Ishikawa (cell line): ENCODE measurements at regions not wholly inside any gene's neighbourhood (a gene's known extent, or its start where the extent isn't known, plus 50 kb on each side); places are given as distances from the start of the nearest gene placed in this dataset.

ENCODE experiments used
- CEBPB ChIP-seq: IDR thresholded peaks from 2 replicates; pipeline ENCODE4 v1.6.1; 2012
- CREB1 ChIP-seq: IDR thresholded peaks from 2 replicates; pipeline ENCODE4 v1.6.1; 2012; ENCODE audit warnings: low read depth
- EGR1 ChIP-seq: IDR thresholded peaks from 2 replicates; pipeline ENCODE4 v1.6.1; 2012
- EP300 ChIP-seq: IDR thresholded peaks from 2 replicates; pipeline ENCODE4 v1.6.1; 2012; ENCODE audit warnings: borderline replicate concordance
- FOXM1 ChIP-seq: IDR thresholded peaks from 2 replicates; pipeline ENCODE4 v1.6.1; 2012; ENCODE audit warnings: low read depth, borderline replicate concordance
- NFIC ChIP-seq: IDR thresholded peaks from 2 replicates; pipeline ENCODE4 v1.6.1; 2012
- RAD21 ChIP-seq: IDR thresholded peaks from 2 replicates; pipeline ENCODE4 v1.6.1; 2012; ENCODE audit warnings: low read depth
- TAF1 ChIP-seq: IDR thresholded peaks from 2 replicates; pipeline ENCODE4 v1.6.1; 2012; ENCODE audit warnings: low read depth, mild to moderate bottlenecking
- TCF12 ChIP-seq: IDR thresholded peaks from 2 replicates; pipeline ENCODE4 v1.6.1; 2012; ENCODE audit warnings: low read depth
- TEAD4 ChIP-seq: IDR thresholded peaks from 2 replicates; pipeline ENCODE4 v1.6.1; 2012
- YY1 ChIP-seq: IDR thresholded peaks from 2 replicates; pipeline ENCODE4 v1.6.1; 2012; ENCODE audit warnings: low read depth
- ZBTB7A ChIP-seq: IDR thresholded peaks from 2 replicates; pipeline ENCODE4 v1.6.1; 2012; ENCODE audit warnings: low read depth
- TF ChIP-seq, protein P1 (sequence below): IDR thresholded peaks from 2 replicates; pipeline ENCODE4 v1.6.1; 2012
- TF ChIP-seq, protein P2 (sequence below): IDR thresholded peaks from 2 replicates; pipeline ENCODE4 v1.6.1; 2012; ENCODE audit warnings: low read depth, mild to moderate bottlenecking
- TF ChIP-seq, protein P3 (sequence below): IDR thresholded peaks from 2 replicates; pipeline ENCODE4 v1.6.1; 2012

DNA sequence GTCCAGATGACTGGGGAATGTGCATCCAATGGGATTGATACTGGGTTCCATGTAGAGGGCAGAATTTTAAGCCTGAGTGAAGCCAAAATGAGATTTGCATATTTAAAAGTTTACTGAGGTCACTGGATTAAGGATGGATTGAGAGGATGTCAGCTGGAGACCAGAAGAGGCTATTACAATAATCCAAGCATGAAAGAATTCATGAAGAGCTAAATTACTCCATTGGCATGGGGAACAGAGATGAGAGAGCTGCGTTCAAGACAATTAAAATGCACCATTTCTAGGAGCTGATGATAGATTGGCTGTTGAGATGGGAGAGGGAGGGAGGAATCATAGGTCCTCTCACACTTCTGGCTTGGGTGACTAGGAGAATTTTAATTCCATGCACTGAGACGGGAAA lies 158.5 kb downstream of the JCAD start:
- TF ChIP-seq, protein P1, sequence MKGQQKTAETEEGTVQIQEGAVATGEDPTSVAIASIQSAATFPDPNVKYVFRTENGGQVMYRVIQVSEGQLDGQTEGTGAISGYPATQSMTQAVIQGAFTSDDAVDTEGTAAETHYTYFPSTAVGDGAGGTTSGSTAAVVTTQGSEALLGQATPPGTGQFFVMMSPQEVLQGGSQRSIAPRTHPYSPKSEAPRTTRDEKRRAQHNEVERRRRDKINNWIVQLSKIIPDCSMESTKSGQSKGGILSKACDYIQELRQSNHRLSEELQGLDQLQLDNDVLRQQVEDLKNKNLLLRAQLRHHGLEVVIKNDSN = no peak
- TF ChIP-seq RAD21 (no peak), CEBPB (no peak), CREB1 (no peak), EGR1 (no peak), TAF1 (no peak), TEAD4 (no peak), FOXM1 (no peak), TCF12 (no peak), YY1 (no peak), EP300 (no peak), ZBTB7A (no peak), NFIC (no peak)
- TF ChIP-seq, protein P2, sequence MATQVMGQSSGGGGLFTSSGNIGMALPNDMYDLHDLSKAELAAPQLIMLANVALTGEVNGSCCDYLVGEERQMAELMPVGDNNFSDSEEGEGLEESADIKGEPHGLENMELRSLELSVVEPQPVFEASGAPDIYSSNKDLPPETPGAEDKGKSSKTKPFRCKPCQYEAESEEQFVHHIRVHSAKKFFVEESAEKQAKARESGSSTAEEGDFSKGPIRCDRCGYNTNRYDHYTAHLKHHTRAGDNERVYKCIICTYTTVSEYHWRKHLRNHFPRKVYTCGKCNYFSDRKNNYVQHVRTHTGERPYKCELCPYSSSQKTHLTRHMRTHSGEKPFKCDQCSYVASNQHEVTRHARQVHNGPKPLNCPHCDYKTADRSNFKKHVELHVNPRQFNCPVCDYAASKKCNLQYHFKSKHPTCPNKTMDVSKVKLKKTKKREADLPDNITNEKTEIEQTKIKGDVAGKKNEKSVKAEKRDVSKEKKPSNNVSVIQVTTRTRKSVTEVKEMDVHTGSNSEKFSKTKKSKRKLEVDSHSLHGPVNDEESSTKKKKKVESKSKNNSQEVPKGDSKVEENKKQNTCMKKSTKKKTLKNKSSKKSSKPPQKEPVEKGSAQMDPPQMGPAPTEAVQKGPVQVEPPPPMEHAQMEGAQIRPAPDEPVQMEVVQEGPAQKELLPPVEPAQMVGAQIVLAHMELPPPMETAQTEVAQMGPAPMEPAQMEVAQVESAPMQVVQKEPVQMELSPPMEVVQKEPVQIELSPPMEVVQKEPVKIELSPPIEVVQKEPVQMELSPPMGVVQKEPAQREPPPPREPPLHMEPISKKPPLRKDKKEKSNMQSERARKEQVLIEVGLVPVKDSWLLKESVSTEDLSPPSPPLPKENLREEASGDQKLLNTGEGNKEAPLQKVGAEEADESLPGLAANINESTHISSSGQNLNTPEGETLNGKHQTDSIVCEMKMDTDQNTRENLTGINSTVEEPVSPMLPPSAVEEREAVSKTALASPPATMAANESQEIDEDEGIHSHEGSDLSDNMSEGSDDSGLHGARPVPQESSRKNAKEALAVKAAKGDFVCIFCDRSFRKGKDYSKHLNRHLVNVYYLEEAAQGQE = no peak
- TF ChIP-seq, protein P3, sequence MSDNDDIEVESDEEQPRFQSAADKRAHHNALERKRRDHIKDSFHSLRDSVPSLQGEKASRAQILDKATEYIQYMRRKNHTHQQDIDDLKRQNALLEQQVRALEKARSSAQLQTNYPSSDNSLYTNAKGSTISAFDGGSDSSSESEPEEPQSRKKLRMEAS = no peak

DNA sequence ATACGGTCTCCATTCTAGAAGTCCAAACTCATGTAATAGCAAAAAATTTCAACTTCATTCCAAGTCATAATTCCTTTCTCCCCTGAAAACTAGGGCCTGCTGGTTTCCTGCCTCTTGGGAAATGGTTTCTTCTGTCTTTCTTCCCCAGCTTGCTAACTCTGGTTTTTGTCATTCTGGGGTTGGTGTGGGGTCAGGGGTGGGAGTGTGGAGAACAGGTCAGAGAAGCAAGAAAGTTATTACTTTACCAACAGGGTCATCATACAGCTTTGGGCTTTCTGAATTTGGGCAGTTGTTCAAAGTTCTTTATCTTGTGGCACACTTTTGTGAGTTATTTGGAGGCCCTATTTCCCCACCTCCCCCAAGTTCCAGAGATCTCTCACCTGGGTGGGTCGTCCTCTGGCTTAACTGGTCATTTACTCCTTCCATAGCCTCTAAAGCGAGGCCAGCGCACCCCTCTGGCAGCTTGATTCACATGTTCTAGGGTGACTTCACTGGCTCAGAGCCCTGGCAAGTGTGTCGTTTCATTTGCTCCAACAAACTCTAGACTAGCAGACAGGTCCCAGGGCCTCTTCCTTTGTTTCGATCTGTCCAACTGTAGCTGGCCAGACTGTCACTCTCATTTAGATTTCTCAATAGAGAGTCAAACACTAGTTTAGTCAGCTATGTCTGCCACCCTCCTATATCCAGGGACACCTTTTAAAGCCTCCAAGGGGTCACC lies 161.2 kb downstream of the JCAD start:
- no peak for TF ChIP-seq EP300
- no peak for TF ChIP-seq TEAD4
- TF ChIP-seq, protein P3 = no peak
- TF ChIP-seq EGR1 = no peak
- no peak for TF ChIP-seq TAF1
- TF ChIP-seq FOXM1 = no peak
- no peak for TF ChIP-seq RAD21
- no peak for TF ChIP-seq CREB1

DNA sequence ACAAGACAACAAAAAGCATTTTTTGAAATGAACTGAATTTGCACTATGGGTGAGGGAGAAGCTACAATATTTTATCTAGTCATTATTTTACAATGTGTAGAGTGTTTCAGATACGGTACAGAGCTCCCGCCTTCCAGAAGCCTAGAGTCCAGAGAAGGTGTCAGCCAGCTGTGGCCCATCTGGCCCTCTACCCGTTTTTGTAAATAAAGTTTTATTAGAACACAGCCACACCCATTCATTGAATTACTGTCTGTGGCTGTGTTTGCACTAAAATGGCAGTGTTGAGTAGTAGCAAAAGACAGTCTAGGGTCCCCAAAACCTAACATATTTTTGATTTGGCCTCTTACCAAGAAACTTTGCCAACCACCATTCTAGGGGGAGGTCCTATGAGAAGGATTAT lies 162.0 kb downstream of the JCAD start:
- no peak for TF ChIP-seq TCF12
- no peak for TF ChIP-seq FOXM1
- no peak for TF ChIP-seq NFIC
- TF ChIP-seq, protein P2 = no peak
- no peak for TF ChIP-seq EP300
- no peak for TF ChIP-seq CREB1
- TF ChIP-seq, protein P1 = no peak
- no peak for TF ChIP-seq TEAD4
- no peak for TF ChIP-seq TAF1
- TF ChIP-seq, protein P3 = no peak
- TF ChIP-seq YY1 = no peak
- no peak for TF ChIP-seq RAD21
- no peak for TF ChIP-seq ZBTB7A

DNA sequence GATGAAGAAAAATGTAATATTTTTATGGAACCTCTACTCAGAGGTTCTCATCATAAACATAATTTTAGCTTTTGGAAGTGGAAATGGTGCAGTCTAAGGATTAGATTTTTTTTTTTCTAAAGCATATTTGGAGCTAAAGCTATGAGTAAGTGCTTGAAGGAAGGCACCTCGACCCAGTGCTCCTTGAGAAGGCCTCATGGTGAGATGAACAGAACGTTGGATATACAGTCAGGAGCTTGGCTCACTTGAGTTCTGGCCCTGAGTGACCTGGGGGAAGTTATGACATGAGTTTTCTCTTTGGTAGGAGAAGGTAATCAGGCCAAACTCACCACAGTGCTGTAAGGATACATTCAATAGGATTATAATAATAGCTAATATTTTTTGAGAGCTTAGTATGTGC lies 163.3 kb downstream of the JCAD start:
- TF ChIP-seq, protein P2 = no peak
- TF ChIP-seq TCF12 (no peak), FOXM1 (no peak), CEBPB (no peak), RAD21 (no peak), ZBTB7A (no peak), EP300 (no peak), NFIC (no peak), CREB1 (no peak), TAF1 (no peak), EGR1 (no peak), YY1 (no peak), TEAD4 (no peak)
- TF ChIP-seq, protein P3 = no peak
- TF ChIP-seq, protein P1 = no peak
